ENCODE measurements at regions not wholly inside any gene's neighbourhood (a gene's known extent, or its start where the extent isn't known, plus 50 kb on each side); places are given as distances from the start of the nearest gene placed in this dataset.

DNA sequence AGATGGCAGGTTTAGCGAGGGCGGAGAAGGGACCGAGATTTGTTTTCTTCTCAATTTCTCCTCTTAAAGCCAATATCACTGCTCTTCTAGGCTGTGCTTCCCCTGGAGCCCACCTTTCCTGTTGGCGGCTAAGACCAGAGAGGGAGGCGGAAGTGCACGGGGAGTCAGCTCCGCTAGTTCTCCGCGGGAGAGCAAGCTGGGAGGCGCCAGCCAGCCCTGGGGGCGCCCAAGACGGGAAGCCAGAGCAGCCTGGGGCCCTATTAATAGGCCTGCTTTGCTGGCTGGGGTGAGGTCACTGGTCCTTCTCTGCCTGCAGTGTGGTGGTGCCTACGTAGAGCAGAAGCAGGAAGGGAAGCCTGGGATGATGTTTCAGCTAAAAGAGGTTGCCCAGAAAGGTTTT lies 61.6 kb downstream of the LSM5 start:
- DNase-seq (ENCODE audit: low read depth) = no peak

DNA sequence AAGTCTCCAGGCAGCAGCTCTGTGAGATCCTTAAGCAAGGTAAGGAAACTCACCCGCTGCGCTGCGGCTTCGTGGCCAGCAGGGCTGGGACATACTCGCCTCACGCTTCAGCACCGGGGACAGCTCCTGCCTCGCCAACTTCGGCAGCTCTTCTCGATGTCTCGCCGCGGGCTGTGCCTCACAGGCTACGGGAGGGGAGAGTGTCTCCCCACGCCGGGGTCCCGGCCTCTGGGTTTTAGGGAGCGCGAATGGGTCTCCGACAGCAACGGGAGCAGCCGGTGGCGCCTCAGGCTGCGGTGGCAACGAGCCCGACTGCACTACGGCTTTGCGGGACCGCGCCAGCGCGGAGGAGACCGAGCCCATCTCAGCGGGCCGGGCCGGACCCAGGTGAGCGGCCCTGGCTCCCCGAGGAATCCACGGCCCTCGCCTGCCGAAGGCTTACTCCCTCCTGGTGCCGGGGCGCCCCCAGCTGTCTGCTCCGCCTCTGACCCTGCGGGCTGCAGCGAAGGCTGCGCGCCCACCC lies 62.4 kb downstream of the LSM5 start:
- DNase-seq (ENCODE audit: low read depth) = peak; percentile 26

DNA sequence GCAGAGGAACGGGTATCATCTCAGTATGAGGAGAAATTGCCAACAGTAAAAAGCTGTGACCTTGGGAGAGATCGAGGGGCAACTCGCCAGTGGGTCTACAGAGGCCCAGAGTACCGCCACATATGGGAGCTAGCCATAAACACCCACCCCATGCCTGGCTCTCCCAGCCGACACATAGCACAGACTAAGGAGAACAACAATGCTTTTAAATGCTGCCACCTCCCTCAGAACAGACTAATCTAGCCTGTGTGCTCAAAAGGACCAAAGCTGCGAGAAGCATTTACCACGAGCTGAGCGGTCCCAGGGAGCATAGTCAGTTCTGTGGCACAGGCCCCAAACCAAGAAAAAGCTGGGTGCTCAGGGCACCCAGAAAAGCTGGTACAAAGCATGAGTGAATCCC lies 73.3 kb downstream of the LSM5 start:
- no peak for DNase-seq (ENCODE audit: low read depth)

DNA sequence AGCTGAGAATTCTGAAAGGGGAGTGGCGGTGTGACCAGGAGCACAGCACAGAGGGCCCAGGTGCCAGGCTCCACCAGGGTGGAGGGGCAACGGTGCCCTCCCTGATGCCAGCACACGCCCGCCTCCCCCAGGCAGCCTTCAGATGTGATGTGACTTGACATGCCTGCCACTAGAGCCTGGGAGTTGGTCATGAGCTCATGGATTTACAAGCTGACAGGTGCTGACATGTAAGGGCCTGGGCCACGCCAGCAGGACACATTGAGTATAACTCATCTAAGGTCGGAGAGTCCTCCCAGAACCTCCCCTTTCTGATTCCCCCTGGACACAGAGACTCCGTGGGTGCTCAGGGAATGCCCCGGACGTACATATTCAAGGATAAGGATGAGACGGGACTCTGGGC lies 74.2 kb downstream of the LSM5 start:
- no peak for DNase-seq (ENCODE audit: low read depth)

DNA sequence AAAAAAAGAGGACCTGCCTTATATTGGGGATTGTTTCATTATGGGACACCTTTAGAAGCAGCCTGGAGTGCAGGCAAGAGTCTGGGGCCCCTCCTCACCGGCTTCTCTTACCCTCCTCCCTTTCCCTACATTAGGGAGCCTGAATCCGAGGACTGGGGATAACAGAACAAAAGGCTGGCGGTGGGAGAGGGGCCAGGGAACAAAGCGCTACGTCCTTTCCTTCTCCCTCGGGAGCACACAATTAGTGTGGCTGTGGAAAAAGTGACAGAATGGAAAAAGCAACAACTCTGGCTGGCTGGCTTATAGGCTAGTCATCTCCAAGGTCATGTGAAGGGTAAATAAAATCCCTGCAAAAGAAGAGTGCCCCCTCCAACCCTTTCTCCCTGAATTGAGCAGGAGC lies 74.7 kb downstream of the LSM5 start:
- DNase-seq (ENCODE audit: low read depth) = no peak

DNA sequence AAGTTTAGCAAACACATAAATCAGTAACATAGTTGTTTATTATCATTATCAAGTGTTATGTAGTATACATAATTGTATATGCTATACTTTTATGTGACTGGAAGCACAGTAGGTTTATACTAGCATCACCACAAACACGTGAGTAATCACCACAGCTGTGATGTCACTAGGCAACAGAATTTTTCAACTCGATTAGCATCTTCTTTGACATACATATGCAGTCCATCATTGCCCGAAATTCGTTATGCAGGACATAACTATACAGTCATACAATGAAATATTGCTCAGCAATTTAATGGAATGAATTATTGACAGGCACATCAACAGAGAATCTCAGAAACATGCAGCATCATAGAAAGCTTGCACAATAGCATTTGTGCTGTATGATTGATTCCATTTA lies 77.7 kb downstream of the LSM5 start:
- no peak for DNase-seq (ENCODE audit: low read depth)

DNA sequence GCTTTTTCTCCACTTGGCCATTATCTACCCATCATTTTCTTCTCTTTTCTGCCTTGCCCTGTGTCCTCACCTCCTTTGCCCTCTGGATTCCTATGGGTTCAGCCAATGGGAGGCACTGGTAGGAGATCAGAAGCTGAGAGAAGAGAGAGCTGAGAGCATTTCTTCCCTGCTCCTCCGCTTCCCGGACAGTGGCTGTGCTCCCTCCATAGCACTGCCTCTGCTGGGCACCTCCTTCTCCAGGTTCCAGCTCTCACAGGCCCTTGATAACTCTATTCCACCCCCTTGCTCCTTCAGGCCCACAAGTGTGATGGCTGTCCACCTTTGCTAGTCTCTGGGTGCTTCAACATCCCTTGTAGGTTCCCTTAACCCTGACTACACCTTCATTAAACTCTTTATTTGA lies 79.6 kb downstream of the LSM5 start:
- DNase-seq (ENCODE audit: low read depth) = no peak

DNA sequence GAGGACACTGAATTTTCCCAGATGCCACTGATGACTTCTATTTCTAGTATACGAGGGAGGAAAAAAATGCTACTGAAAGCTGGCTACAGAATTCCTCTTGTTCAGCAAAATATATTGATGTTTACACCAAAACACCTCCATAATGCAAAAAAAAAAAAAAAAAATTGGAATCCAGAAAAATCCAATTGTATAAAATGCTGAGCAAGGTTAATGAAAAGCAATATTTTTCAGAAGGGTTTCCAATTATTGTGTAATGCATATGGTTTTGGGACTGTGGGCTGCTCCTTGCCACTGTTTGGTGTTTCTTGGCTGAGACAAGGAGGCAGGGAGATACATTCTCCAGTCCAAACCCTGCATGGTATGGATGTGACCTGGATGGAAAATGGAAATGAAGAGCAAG lies 83.8 kb downstream of the LSM5 start:
- no peak for DNase-seq (ENCODE audit: low read depth)

DNA sequence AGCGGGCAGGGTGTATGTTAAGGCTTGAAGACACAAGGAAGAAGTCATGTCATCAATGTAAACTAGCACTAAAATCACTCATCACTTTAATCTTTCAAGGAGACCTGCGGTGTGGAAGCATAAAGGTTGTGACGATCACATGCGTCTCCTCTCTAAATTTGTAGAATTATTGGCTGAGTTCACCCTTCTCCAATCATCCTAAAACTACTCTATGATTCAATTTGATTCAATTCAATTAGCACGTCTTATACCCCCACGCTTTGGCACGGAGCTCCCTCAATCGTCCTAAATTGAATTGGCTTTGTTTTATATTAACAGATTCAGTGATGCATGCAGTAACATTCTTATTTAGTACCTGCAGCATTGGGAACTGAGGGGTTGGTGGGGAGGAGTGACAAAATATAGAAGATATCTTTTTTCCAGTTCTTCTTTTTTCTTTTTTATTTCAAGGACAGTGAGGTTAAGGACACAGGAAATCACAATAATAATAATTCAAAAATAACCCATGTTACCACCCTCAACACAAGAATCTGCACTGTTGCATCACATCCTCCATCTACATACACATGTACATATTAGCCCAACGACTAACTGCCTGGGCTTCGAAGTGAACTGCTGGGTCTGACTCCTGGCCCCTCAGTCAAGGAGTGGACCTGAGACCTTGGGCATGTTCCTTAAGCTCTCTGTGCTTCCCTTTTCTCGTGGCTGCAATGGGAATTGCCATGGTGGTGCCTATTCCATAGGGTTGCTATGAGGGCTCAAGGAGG lies 86.5 kb downstream of the LSM5 start:
- DNase-seq (ENCODE audit: low read depth) = no peak

DNA sequence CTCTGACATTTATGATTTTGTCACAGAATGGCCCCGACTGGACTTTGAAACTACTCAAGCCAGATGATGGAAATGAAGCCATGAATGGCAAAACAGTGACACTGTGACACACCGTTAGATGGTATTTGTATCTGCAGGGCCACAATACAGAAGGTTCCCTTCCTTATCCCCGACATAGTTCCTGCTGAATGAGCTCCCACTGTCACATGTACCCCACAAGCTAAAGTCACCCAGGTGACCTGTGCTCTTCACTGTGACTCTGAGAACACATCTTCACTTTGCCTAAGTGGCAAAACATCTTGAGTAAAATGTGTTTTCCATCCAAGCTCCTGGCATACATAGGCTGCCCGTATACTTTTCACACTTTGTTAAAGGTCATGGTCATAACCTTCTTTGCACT lies 89.5 kb downstream of the LSM5 start:
- no peak for DNase-seq (ENCODE audit: low read depth)

DNA sequence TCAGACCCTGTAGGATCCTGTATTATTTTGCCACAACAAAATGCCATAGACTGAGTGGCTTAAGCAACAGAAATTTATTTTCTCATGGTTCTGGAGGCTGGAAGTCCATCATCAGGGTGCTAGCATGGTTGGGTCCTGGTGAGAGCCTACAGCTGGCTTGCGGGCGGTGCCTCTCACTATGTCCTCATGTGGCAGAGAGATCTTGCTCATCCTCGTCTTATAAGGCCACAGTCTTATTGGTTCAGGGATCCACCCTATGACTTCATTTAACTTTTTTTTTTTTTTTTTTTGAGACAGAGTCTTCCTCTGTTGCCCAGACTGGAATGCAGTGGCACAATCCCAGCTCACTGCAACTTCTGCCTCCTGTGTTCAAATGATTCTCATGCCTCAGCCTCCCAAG lies 90.9 kb downstream of the LSM5 start:
- DNase-seq (ENCODE audit: low read depth) = no peak

DNA sequence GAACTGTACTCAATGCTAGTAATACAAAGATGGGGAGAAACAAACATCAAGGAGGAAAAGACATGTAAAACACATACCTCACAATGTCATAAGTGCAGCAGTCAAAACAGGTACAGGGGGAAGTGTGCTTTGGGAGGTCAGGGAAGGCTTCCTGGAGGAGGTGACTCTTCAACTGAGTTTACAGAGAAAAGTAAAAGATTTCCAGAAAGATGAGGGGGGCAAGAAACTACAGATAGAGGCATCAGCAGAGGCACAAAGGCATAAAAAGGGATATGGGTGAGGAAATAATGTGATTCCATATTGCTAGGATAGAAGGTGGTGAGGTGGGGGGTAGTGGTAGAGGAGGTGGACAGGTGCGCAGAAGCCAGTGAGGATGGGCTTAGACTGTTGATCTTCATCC lies 95.0 kb downstream of the LSM5 start:
- DNase-seq (ENCODE audit: low read depth) = no peak

DNA sequence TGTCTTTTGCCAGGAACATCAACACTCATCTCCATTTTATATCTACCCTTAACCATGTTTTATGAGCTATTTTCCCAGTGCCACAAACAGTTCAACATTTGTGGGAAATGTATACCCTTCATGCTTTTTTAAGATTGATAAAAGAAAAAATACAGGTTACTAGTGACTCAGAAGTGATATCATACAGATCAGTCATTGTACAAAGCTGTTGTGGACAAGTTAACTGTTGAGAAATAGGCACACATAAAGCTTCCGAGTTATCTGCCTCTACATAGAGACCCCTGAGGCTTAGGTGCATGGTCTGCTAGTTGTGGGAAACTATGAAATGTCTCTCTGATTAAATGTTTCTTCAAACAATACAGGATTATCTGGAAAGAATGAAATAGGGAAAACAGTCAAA lies 96.3 kb downstream of the LSM5 start:
- DNase-seq (ENCODE audit: low read depth) = no peak

DNA sequence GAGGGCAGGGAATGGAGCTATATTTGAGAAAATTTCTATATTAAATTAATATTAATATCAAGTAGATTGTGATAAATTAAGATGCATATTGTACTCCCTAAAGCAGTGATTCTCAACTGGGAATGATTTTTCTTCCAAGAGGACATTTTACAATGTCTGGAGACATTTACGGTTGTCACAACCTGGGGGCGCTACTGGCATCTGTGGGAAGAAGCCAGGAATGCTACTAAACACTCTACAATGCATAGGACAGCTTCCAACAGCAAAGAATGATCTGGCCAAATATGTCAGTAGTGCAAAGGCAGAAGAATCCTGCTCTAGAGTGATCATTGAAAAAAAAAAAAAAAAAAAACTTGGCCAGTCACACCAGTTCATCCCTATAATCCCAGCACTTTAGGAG lies 100.0 kb downstream of the LSM5 start:
- DNase-seq (ENCODE audit: low read depth) = no peak

DNA sequence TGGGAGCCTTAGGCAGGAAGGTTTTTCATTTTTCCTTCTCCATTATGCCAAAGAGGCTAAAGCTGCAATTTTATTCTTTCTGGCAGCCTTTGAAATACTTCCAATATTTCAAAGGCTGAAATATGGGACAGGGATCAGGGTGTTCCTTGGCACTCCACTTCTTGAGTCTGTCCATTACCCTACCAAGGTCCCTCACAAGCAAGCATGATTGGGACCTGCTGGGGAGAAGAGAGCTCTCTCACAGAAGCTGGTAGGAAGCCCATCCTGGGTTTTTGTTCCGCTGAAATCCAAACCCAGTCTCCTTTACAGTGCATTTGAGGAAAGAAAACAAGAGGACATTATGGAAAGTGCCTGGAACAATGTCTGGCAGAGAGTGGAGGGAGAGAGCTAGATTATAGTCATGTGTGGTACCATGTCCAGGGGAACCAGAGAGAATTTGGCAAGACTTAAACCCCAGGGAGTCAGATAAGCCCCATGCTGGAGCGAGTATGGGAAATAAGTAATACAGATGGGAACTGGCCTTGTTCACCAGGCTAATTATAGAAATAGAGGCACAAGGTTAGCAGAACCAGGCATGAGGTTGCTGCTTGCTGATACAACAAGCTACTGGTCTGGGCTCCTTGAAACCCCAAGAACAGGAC lies 104.7 kb downstream of the LSM5 start:
- DNase-seq (ENCODE audit: low read depth) = no peak

DNA sequence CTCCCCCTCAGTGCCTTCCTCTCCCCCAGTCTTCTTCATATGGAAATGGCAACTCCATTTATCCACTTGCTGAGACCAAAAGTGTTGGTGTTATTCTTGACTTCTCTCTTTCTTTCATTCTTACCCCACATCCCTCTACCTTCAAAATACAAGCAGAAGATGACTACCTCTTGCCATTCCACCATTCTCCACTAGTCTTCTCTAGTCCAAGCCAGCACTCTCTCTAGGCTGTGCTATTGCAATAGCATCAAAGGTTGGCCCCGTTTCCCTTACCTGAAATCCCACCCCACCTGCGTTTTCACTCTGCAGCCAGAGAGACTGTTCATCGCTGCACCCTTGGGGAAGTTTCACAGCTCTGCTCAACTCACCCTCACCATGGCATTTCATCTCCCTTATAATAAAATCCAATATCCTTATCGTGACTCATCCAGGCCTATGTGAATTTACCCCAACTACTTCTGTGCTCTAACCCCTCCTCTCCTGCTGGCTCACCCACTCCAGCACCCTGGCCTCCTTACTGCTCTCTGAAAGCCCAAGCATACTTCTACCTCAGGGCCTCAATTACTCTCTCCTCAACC lies 109.1 kb downstream of the LSM5 start:
- DNase-seq (ENCODE audit: low read depth) = no peak

DNA sequence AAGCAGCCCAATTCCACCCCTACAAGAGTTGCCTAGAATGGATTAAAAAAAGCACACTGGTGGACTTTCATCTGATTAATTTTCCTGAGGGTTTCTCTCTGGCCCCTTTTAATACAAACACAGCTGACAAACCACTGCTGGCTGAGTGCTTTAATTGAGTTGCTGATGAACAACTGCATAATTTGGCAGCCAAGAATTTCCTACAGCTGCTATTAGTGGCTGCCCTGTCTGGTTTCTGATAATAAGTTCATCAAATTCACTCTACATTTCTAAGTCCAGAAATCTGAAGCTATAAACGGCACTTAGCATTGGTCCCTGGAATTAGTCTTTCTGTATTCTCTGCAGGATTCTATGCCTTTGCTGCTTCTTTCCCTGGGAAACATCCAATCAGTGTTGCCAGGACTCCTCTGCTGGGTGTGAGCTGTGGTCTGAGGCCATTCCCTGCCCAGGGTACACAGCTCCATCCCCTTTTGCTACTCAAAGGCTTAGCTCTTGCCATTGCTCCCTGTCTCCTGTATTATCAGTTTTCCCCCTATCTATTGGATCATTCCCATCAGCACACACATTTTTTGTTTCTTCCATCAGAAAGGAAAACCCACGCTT lies 110.6 kb downstream of the LSM5 start:
- no peak for DNase-seq (ENCODE audit: low read depth)

DNA sequence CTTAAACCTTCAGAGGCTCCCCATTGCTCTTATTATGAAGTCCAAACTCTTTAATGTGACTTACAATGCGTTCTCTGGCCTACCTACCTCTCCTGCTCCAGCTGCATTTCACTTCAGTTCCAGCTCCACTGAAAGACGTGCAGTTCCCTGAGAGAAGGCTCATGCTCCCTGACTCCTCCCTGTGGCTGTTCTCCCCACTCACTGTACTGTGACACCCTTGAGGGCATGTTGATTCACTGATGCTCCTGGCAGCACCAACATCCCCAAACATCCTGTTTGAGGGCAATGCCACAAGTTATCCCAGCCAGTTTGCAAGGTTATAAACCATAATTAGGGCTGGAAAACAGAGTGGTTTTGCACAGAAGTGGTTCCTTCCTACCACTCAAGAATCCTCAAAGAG lies 111.2 kb downstream of the LSM5 start:
- no peak for DNase-seq (ENCODE audit: low read depth)

DNA sequence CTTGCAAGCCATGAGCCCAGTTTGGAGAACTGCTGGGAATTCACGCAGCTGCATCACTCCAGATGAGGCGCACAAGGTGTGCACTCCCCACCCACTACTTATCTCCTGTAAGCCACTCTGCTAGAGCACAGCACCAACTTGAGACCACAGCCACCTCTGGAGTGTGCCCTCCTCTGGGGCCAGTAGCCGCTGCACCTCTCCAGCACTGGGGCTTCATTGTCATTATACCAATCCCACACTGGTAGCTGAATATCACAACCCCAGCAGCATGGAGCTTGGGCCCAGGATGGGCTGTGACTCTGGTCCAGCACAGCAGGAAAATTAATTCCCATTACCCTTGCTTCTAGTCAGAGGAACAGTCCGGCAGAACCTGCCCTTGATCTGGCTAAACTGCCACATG lies 125.6 kb downstream of the LSM5 start:
- DNase-seq (ENCODE audit: low read depth) = no peak

DNA sequence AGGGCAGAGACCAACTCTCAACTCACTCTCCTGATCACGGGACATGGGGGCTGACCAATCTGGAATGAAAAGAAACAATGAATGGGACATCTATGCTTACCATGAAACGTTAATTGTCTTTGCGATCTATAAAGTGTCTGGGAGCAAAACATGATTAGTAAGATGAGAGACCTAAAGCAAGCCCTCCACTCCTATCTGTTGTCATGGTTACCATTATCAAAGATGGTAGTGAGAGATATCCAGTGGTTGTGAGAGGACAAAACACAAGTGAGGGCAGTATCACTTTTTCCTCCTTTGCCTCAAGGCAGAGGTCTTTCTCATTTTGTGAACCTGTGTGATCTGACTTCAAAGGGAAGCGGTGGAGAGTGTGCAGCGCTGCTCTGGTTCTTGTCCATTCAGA lies 130.1 kb downstream of the LSM5 start:
- no peak for DNase-seq (ENCODE audit: low read depth)

DNA sequence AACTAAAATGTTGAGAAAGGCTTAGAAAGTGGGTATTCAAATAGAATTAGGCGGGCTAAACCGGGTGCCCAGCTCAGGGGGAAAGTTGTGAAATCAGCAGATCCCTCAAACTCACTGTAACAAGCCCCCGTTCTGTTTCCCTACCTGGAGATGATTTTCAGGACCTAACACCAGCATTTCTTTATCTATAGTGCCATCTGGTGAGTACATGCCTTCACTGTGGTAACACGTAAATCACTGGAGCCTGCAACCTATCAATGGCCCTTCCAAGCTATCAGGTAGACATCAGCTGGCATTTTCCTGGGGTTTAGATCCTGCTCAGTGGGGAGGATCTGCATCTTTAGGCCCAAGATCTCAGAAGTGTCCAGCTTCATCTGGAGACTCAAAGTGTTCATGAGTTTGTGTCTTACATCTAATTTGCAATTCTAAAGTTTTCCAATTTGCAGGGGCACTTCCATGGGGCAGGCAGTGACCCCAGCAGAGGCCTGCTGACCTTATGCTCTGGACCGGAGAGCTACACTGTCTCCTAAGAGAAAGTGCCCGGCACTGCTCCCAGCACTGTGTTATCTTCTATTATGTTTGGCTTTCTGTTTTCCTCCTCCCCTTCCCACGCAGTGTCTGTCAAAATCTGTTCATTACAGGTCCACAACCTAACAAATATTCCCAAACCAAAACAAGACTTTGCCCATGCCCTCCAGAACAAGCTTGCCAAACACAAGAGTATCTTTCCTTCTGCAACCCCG lies 132.5 kb downstream of the LSM5 start:
- no peak for DNase-seq (ENCODE audit: low read depth)

DNA sequence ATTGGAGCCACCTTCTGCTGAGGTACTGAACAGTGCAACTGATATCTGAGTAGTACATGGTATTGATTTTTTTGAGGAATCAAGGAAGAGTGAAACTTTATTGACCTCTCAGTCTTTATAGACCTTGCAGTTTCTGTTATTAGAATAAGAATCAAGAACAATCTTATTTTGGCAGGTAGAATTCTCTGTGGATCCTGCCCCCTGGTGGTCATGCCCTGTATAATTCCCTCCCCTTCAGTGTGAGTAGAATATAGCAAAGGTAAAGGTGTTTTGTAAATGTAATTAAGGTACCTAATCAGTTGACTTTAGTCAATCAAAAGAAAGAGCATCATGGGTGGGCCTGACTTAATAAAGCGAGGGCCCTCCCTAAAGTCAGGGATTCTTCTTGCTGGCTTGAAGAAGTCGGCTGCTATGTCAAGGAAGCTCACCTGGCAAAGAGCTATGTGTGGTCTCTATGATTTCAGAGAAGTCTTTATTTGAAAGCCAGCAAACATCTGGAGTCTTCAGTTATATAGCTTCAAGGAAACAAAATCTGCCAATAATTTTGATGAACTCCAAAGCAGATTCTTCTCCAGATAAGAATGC lies 142.8 kb downstream of the LSM5 start:
- no peak for DNase-seq (ENCODE audit: low read depth)

All from T follicular helper cell (primary cell).